GM23338 (cell line): ENCODE measurements at regions not wholly inside any gene's neighbourhood (a gene's known extent, or its start where the extent isn't known, plus 50 kb on each side); places are given as distances from the start of the nearest gene placed in this dataset.
"Not testable (repeated sequence)": the region's sequence is repeated elsewhere in the genome, so short reads cannot be mapped to it uniquely, and the experiment has no call there.

ENCODE experiments used
- ATAC-seq: fragments of 200-7000 bp; cut with Tn5 transposase; 3 replicates; pipeline ENCODE4 v1.9.1; 2020
- DNase-seq: peaks from one replicate; pipeline ENCODE4 v3.0.0-alpha.2; 2015; ENCODE audit warnings: low spot score
- H2AFZ ChIP-seq: fragments of 200-600 bp; sonication (generic); 2 replicates; pipeline ENCODE4 v1.8.0; 2016; ENCODE audit warnings: antibody characterized with exemption, mild to moderate bottlenecking, moderate library complexity
- H3F3A ChIP-seq: fragments of 200-600 bp; sonication (generic); replicated peaks from 2 replicates; pipeline ENCODE4 v1.8.0; 2017; ENCODE audit warnings: antibody characterized with exemption, mixed run types, low read depth
- H3K27ac ChIP-seq: fragments of 200-600 bp; sonication (generic); 2 replicates; pipeline ENCODE4 v1.6.1; 2016; ENCODE audit warnings: low read depth
- H3K27me3 ChIP-seq: fragments of 200-600 bp; sonication (generic); 2 replicates; pipeline ENCODE4 v1.8.0; 2016; ENCODE audit warnings: mild to moderate bottlenecking, mixed run types, moderate library complexity; ENCODE audit not compliant: insufficient read depth
- H3K36me3 ChIP-seq: fragments of 200-600 bp; sonication (generic); 2 replicates; pipeline ENCODE4 v1.8.0; 2016; ENCODE audit warnings: mild to moderate bottlenecking; ENCODE audit not compliant: insufficient read depth
- H3K4me1 ChIP-seq: fragments of 200-600 bp; sonication (generic); 2 replicates; pipeline ENCODE4 v1.8.0; 2016; ENCODE audit warnings: mild to moderate bottlenecking, moderate library complexity; ENCODE audit not compliant: insufficient read depth
- H3K4me2 ChIP-seq: fragments of 200-600 bp; sonication (generic); 2 replicates; pipeline ENCODE4 v1.7.1; 2017; ENCODE audit warnings: mixed run types
- H3K4me3 ChIP-seq: fragments of 200-600 bp; sonication (generic); 2 replicates; pipeline ENCODE4 v1.6.1; 2016; ENCODE audit warnings: mixed run types
- H3K79me2 ChIP-seq: fragments of 200-600 bp; sonication (generic); replicated peaks from 2 replicates; pipeline ENCODE4 v1.8.0; 2017; ENCODE audit warnings: mild to moderate bottlenecking; ENCODE audit not compliant: insufficient read depth
- H3K9me2 ChIP-seq: fragments of 200-600 bp; sonication (generic); 2 replicates; pipeline ENCODE4 v1.8.0; 2017; ENCODE audit not compliant: insufficient read depth
- H4K20me1 ChIP-seq: fragments of 200-600 bp; sonication (generic); replicated peaks from 2 replicates; pipeline ENCODE4 v1.8.0; 2017; ENCODE audit warnings: mild to moderate bottlenecking; ENCODE audit not compliant: insufficient read depth
- H3K27ac Mint-ChIP-seq: 2 replicates; pipeline ENCODE4 v1.8.0; 2020; ENCODE audit warnings: inconsistent platforms, mild to moderate bottlenecking, moderate library complexity, mixed read lengths
- H3K27me3 Mint-ChIP-seq: 3 replicates; pipeline ENCODE4 v1.8.0; 2022; ENCODE audit warnings: low read depth, mild to moderate bottlenecking, moderate library complexity, mixed read lengths, inconsistent platforms; ENCODE audit not compliant: insufficient read depth, poor library complexity
- H3K36me3 Mint-ChIP-seq: 3 replicates; pipeline ENCODE4 v1.8.0; 2021; ENCODE audit warnings: low read depth, mild to moderate bottlenecking, inconsistent platforms, moderate library complexity, mixed read lengths
- H3K4me1 Mint-ChIP-seq: 3 replicates; pipeline ENCODE4 v1.8.0; 2020; ENCODE audit warnings: mild to moderate bottlenecking, inconsistent platforms, mixed read lengths
- H3K4me3 Mint-ChIP-seq: 3 replicates; pipeline ENCODE4 v1.8.0; 2021; ENCODE audit warnings: moderate library complexity, mild to moderate bottlenecking, inconsistent platforms, mixed read lengths
- H3K9me3 Mint-ChIP-seq: 3 replicates; pipeline ENCODE4 v1.8.0; 2020; ENCODE audit warnings: moderate library complexity, mild to moderate bottlenecking, inconsistent platforms, mixed read lengths
- CREB1 ChIP-seq: fragments of 250-450 bp; sonication (Bioruptor Pico); IDR thresholded peaks from 2 replicates; pipeline ENCODE4 v1.5.0; 2020; ENCODE audit warnings: low read depth, mild to moderate bottlenecking, moderate library complexity
- CTCF ChIP-seq, 2 experiments: fragments of 200-600 bp in 1 of 2; sonication (generic) in 1 of 2; conservative IDR thresholded peaks; 2 replicates each; pipeline versions ENCODE4 v1.5.1 to v1.6.1; 2016 to 2017; ENCODE audit warnings: antibody characterized with exemption in 2 of 2, low read depth in 2 of 2, mild to moderate bottlenecking in 2 of 2, moderate library complexity in 1 of 2
- ETS1 ChIP-seq: IDR thresholded peaks from 2 replicates; pipeline ENCODE4 v1.6.1; 2016; ENCODE audit warnings: antibody characterized with exemption
- EZH2 ChIP-seq: fragments of 200-600 bp; sonication (generic); IDR thresholded peaks from one replicate; pipeline ENCODE4 v1.8.0; 2017; ENCODE audit warnings: antibody characterized with exemption, mild to moderate bottlenecking, low read depth; ENCODE audit not compliant: unreplicated experiment
- EZH2phosphoT487 ChIP-seq: fragments of 200-600 bp; sonication (generic); IDR thresholded peaks from one replicate; pipeline ENCODE4 v1.8.1; 2018; ENCODE audit warnings: antibody characterized with exemption; ENCODE audit not compliant: unreplicated experiment
- JUNB ChIP-seq: IDR thresholded peaks from one replicate; pipeline ENCODE4 v1.6.1; 2016; ENCODE audit warnings: antibody characterized with exemption; ENCODE audit not compliant: unreplicated experiment
- ZNF331 ChIP-seq: fragments of 250-450 bp; sonication (Bioruptor Pico); IDR thresholded peaks from 2 replicates; pipeline ENCODE4 v1.5.0; 2020; ENCODE audit warnings: low read depth, mild to moderate bottlenecking, moderate library complexity

- no peak for TF ChIP-seq ZNF331 (CRISPR knock-in tag)
These were observed 464.0 kb upstream of the SPRED2 start (continued) for GRCh38 chr2:65896446-65896845.

- not testable (repeated sequence) for H3K4me3 Mint-ChIP-seq, H3K4me3 ChIP-seq, H3K27me3 ChIP-seq, H3K79me2 ChIP-seq, H4K20me1 ChIP-seq, H3K27me3 Mint-ChIP-seq, H3K36me3 Mint-ChIP-seq, H3F3A ChIP-seq, H3K27ac Mint-ChIP-seq, H3K36me3 ChIP-seq, H3K4me1 ChIP-seq, H3K4me1 Mint-ChIP-seq, ATAC-seq, H3K9me2 ChIP-seq, H3K27ac ChIP-seq
- Histone ChIP-seq H3K4me2 (0 out of 2 replicates have a peak overlapping the region, but pooled peaks have one; percentile 44), H2AFZ (peak overlapping the region; percentile 91)
- peak; percentile 45 for DNase-seq
- H3K9me3 Mint-ChIP-seq: peaks cover 18% of the 10 kb centered on the region; the same call in 2 of the 3 replicates
These were observed 457.7 kb upstream of the SPRED2 start for GRCh38 chr2:65890131-65890530.

- Mint-ChIP-seq H3K4me3 (no peak overlapping the region), H3K27me3 (no peaks in the 10 kb centered on the region), H3K27ac (no peak overlapping the region), H3K36me3 (0 out of 3 replicates have a peak, but pooled peaks cover 3% of the 10 kb centered on the region), H3K4me1 (peaks cover 4% of the 10 kb centered on the region; the same call in 1 of the 3 replicates), H3K9me3 (no peaks in the 10 kb centered on the region)
- Histone ChIP-seq H3K27ac (no peak overlapping the region), H3F3A (no peaks in the 10 kb centered on the region), H3K9me2 (0 out of 2 replicates have a peak, but pooled peaks cover 4% of the 10 kb centered on the region), H3K36me3 (no peaks in the 10 kb centered on the region), H3K4me3 (no peak overlapping the region), H2AFZ (no peak overlapping the region), H4K20me1 (no peaks in the 10 kb centered on the region), H3K27me3 (no peaks in the 10 kb centered on the region), H3K79me2 (no peaks in the 10 kb centered on the region), H3K4me2 (no peak overlapping the region), H3K4me1 (no peaks in the 10 kb centered on the region)
- ATAC-seq (peak; percentile 53), DNase-seq (peak; percentile 15)
- no peak for TF ChIP-seq ETS1
- TF ChIP-seq EZH2phosphoT487: no peak
- no peak for TF ChIP-seq CREB1 (CRISPR knock-in tag)
- no peak for TF ChIP-seq CTCF (conservative IDR thresholded peaks at IDR 0.05; ENCODE audit: low read depth in 2 of 2)
- no peak for TF ChIP-seq JUNB
- TF ChIP-seq EZH2: no peak
These were observed 452.9 kb upstream of the SPRED2 start for GRCh38 chr2:65885266-65885665.
